HG03039 (cell line): ENCODE measurements at regions not wholly inside any gene's neighbourhood (a gene's known extent, or its start where the extent isn't known, plus 50 kb on each side); places are given as distances from the start of the nearest gene placed in this dataset.

Source experiments
- ATAC-seq: cut with Tn5 transposase; IDR thresholded peaks from one replicate; pipeline ENCODE4 v1.9.1; 2021; ENCODE audit warnings: mild to moderate bottlenecking, moderate library complexity; ENCODE audit not compliant: unreplicated experiment

DNA sequence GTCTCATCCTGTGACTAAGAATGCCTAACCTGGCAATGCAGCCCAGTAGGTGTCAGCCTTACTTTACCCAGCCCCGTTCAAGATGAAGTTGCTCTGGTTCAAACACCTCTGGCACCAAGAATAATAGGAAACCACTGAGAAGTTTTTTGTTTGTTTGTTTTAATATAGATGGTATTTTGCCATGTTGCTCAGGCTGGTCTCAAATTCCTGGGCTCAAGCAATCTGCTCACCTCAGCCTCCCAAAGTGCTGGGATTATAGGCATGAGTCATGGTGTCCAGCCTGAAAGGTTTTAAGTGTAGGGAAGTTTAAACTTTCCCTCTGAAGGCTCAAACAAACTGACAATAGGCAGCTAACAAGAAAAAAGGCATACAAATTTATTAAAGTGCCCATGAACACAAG, 51.2 kb upstream of the ABCC4 start:
- no peak for ATAC-seq

- ATAC-seq, result no peak
Observed at GRCh38 chr13:95354156-95354555, 52.9 kb upstream of the ABCC4 start.

- no peak for ATAC-seq
Observed at GRCh38 chr13:95354680-95355487, 53.6 kb upstream of the ABCC4 start.

DNA sequence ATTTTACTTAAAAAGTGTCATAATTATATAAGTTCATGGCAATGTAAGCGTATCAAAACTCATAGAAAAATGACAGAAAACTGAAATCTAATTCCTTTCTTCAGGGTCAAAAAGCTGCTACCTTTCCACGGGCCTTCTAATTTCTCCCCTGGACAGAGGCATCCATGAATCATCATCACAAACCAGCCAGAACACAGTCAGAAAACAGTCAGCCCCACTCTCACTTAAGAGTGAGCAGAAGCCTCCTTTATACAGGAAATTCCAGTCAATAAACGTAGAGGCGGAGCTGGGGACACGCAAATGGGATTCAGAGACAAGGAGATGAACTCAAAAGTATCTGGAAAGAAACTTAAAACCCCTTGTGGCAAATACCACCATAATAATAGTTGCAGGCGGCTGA, 54.2 kb upstream of the ABCC4 start:
- no peak for ATAC-seq

DNA sequence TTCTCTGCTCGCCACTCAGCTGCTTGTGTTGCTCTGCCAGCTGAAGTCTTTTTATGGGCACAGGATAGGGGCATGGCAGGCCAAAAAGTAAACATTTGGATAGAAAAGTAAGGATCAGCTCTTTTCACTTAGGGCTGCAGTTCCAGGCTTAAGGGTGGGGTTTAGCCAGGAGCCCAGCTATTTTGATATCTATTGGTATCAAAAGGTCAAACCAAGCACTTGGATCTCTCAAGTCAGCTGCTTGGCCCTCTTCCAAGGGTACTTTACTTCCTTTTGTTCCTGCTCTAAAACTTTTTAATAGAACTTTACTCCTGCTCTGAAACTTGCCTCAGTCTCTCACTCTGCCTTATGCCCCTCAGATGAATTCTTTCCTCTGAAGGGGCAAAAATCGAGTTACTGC, 55.7 kb upstream of the ABCC4 start:
- ATAC-seq, result no peak

DNA sequence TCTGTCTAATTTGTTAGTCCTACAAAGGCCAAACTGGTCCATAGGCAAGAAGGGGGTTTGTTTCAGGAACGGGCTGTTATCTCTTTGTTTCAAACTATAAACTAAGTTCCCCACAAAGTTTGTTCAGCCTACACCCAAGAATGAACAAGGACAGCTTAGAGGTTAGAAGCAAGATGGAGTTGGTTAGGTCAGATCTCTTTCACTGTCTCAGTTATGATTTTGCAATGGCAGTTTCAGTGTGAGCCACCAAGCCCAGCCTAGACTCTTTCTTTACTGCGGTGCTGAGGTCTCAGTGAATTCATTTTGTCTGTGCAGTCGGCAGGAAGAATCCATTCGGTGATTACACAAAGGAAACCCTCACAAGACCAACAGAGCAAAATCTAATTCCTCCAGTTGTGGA, 56.6 kb upstream of the ABCC4 start:
- no peak for ATAC-seq

- ATAC-seq, result no peak
Observed at GRCh38 chr13:95360052-95360451, 58.8 kb upstream of the ABCC4 start.

GRCh38 chr13:95360464-95361097, 59.3 kb upstream of the ABCC4 start:
- no peak for ATAC-seq

- ATAC-seq, result no peak
Observed at GRCh38 chr13:95361686-95362085, 60.4 kb upstream of the ABCC4 start.

- ATAC-seq, result no peak
Observed at GRCh38 chr13:95362666-95363065, 61.4 kb upstream of the ABCC4 start.

DNA sequence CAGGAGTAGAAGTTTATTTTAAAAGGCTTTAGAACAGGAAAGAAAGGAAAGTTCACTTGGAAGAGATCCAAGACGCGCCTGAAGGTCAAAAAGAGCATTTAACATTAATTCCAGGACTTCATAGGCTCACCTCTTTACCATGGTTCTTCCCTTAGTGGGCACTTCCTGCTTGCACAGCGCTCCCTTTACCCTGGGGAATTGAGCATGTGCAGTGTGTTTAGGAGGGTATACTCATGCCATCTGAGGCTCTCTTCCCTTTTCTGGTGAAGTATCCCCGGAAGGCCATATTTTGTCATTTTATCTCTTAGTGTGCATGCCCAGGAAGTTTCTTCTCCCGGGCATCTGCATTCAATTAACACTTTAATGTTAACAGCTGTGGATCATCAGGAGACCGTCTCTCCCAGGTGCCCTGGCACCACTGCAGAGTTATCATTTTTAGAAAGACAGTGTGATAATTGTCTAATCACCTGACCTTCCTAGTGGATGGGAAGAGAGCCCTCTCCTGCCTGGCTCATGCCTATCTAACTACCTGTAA, 66.1 kb upstream of the ABCC4 start:
- ATAC-seq, result no peak

- ATAC-seq, result no peak
Observed at GRCh38 chr13:95368998-95369397, 67.7 kb upstream of the ABCC4 start.

DNA sequence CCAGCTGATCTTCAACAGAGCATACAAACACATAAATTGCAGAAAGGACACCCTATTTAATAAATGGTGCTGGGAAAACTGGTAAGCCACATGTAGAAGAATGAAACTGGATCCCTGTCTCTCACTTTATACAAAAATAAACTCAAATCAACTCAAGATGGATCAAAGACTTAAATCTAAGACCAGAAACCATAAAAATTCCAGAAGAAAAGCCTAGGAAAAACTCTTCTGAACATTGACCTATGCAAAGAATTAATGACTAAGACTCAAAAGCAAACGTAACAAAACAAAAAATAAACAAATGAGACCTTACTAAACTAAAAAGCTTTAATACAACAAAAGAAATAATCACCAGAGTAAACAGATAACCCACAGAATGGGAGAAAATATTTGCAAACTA, 74.5 kb upstream of the ABCC4 start:
- ATAC-seq, result no peak

DNA sequence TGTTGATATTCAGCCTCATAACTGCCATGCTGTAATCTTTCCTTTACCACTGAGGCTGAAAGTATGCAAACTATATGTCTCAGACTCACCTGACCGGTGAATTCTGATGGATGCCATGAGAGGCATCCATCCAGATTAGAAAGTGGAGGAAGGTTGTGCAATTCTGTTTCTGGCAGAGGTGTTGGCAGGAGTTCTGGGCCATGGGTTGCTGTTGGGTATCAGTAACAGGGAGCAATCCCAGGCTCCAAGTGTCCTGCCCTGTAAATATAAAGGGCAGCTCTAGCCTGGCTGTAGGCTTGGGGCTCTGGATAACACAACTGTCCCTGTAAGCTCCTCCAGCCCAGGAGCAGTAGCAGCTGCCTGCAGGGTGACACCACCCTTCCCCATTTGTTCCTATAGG, 77.4 kb upstream of the ABCC4 start:
- no peak for ATAC-seq

- ATAC-seq, result peak; percentile 87
Observed at GRCh38 chr13:95380468-95381211, 79.4 kb upstream of the ABCC4 start.

DNA sequence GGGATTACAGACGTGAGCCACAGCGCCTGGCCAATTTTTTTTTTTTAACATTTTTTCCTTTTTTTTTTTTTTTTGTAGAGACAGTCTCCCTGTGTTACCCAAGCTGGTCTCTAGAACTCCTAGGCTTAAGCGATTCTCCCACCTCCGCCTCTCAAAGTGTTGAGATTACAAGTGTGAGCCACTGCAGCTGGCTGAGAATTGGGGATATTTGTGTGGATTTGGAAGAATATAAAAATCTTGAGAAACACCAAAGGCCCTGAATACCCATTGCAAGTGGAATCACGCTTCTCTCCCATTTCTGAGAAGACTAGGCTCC, 79.9 kb upstream of the ABCC4 start:
- no peak for ATAC-seq

DNA sequence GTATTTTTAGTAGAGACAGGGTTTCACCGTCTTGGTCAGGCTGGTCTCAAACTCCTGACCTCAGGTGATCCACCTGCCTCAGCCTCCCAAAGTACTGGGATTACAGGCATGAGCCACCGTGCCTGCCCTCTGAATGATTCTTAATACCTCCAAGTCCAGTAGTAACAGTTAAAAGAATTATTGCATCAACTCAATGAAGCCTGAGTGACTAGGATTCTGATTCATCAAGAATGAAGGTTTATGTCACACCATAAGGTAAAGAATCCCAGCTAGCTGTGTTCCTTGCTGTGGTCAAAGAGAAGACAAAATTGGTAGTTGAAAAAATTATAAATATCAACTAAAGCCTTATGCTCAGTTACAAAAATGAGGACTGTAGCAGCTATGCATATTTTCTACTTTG, 81.2 kb upstream of the ABCC4 start:
- ATAC-seq, result no peak

DNA sequence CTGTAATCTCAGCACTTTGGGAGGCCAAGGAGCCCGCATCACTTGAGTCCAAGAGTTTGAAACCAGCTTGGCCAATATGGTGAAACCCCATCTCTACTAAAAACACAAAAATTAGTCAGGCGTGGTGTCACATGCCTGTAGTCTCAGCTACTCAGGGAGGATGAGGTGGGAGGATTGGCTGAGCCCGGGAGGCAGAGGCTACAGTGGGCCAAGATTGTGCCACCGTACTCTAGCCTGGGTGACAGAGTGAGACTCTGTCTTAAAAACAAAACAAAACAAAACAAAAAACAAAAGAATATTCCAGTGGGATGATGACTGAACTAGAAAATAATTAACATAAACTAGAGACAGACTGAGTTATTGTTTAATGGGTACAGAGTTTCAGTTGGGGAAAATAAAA, 81.7 kb upstream of the ABCC4 start:
- no peak for ATAC-seq

DNA sequence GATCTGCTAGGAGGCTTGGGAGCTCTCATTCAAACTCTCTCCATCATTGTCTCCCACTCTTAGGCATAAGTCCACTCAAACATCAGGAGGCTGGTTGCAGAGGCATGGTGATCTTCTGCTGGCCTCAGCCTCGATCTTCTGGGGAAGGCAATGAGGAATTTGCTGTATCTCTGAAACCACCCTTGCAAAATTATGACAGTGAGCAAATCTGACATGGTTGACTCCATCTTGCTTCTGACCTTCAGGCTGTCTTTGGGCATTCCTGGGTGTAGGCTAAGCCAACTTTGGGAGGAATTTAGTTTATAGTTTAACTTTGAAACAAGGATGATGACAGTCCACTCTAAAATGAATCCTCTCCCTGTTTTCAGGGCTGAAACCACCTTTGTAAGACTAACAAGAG, 84.1 kb upstream of the ABCC4 start:
- ATAC-seq, result no peak

- ATAC-seq, result no peak
Observed at GRCh38 chr13:95385798-95386197, 84.5 kb upstream of the ABCC4 start.

DNA sequence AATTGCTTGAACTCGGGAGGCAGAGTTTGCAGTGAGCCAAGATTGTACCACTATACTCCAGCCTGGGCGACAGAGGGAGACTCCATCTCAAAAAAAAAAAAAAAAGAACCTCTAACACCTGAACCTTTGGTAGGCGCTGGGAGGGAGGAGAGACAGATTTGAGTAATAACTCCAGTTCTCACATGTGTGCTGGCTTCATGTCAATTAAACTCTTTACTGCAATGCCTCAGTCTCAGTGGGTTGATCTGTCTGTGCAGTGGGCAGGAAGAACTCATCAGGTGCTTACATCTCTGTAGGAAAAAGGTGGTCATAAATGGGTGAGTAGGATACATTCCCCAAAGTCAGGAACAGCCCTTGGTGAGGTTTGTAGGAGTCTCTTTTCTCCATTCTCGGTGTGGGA, 85.1 kb upstream of the ABCC4 start:
- ATAC-seq, result no peak

- no peak for ATAC-seq
Observed at GRCh38 chr13:95387733-95388207, 86.5 kb upstream of the ABCC4 start.
